ENCODE measurements at regions not wholly inside any gene's neighbourhood (a gene's known extent, or its start where the extent isn't known, plus 50 kb on each side); places are given as distances from the start of the nearest gene placed in this dataset.

DNA sequence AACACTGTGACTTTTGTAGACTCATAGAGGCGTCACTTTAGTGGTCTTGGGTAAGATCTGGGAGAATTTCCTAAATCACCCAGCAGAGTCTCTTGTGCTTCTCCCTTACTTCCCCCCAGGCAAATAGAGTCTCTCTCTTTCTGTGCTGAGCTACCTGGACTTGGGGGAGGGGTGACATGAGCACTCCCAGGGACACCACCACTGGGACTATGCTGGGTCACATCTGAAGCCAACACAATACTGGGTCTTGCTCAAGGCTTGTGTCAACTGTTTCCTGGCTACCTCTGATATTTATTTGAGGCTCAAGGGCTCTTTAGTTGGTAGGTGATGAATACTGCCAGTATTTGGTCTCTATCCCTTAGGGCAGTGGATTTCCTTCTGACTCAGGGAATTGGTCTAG is 214.6 kb upstream of the TPK1 start:
- TF ChIP-seq ZBTB7A (IDR thresholded peaks at IDR 0.05; ENCODE audit: low read depth) (no peak), RAD21 (IDR thresholded peaks at IDR 0.05; ENCODE audit: low read depth) (no peak), CEBPB (IDR thresholded peaks at IDR 0.05) (no peak), MAX (IDR thresholded peaks at IDR 0.05) (no peak), YY1 (IDR thresholded peaks at IDR 0.05; ENCODE audit: low read depth) (no peak), EP300 (IDR thresholded peaks at IDR 0.05; ENCODE audit: borderline replicate concordance) (no peak), TEAD4 (IDR thresholded peaks at IDR 0.05) (no peak)

GRCh38 chr7:145036604-145037405 is 201.0 kb upstream of the TPK1 start:
- 0 out of 2 replicates have a peak, but pooled peaks have one; percentile 20 for TF ChIP-seq NFIC (IDR thresholded peaks at IDR 0.05)
- TF ChIP-seq TCF12 (IDR thresholded peaks at IDR 0.05; ENCODE audit: low read depth), result no peak
- no peak for TF ChIP-seq ZBTB7A (IDR thresholded peaks at IDR 0.05; ENCODE audit: low read depth)
- peak; percentile 87 for TF ChIP-seq RAD21 (IDR thresholded peaks at IDR 0.05; ENCODE audit: low read depth)
- TF ChIP-seq TAF1 (IDR thresholded peaks at IDR 0.05; ENCODE audit: low read depth), result no peak

DNA sequence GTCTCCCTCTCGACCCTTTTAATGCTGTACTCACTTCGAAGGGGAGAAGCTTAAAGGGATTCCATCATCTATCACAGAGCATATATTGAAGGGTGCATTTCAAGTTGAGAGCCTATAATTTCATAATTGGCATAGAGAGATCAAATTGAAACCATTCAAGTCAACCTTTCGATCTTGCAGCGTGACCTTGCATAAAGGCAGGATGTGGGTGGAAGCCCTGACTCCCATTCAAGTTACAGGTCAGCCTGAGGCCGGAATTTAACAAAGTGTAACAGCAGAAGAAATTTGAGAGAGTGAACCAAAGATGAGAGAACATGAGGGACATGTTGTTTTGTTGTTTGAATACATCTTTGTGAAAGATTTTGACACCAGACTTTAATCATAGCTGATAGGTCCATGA is 195.3 kb upstream of the TPK1 start:
- TF ChIP-seq YY1 (IDR thresholded peaks at IDR 0.05; ENCODE audit: low read depth), result no peak
- no peak for TF ChIP-seq CREB1 (IDR thresholded peaks at IDR 0.05; ENCODE audit: low read depth)
- TF ChIP-seq, protein P1, sequence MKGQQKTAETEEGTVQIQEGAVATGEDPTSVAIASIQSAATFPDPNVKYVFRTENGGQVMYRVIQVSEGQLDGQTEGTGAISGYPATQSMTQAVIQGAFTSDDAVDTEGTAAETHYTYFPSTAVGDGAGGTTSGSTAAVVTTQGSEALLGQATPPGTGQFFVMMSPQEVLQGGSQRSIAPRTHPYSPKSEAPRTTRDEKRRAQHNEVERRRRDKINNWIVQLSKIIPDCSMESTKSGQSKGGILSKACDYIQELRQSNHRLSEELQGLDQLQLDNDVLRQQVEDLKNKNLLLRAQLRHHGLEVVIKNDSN (IDR thresholded peaks at IDR 0.05), result no peak
- no peak for TF ChIP-seq RAD21 (IDR thresholded peaks at IDR 0.05; ENCODE audit: low read depth)
- no peak for TF ChIP-seq EGR1 (IDR thresholded peaks at IDR 0.05)
- no peak for TF ChIP-seq EP300 (IDR thresholded peaks at IDR 0.05; ENCODE audit: borderline replicate concordance)
- TF ChIP-seq TAF1 (IDR thresholded peaks at IDR 0.05; ENCODE audit: low read depth), result no peak
- no peak for TF ChIP-seq ZBTB7A (IDR thresholded peaks at IDR 0.05; ENCODE audit: low read depth)
- no peak for TF ChIP-seq MAX (IDR thresholded peaks at IDR 0.05)
- TF ChIP-seq CEBPB (IDR thresholded peaks at IDR 0.05), result no peak
- no peak for TF ChIP-seq TEAD4 (IDR thresholded peaks at IDR 0.05)
- no peak for TF ChIP-seq TCF12 (IDR thresholded peaks at IDR 0.05; ENCODE audit: low read depth)
- no peak for TF ChIP-seq REST (IDR thresholded peaks at IDR 0.05; ENCODE audit: low read depth)
- no peak for TF ChIP-seq FOXM1 (IDR thresholded peaks at IDR 0.05; ENCODE audit: borderline replicate concordance, low read depth)

- TF ChIP-seq YY1 (IDR thresholded peaks at IDR 0.05; ENCODE audit: low read depth) (no peak), NFIC (IDR thresholded peaks at IDR 0.05) (no peak), MAX (IDR thresholded peaks at IDR 0.05) (no peak), FOXM1 (IDR thresholded peaks at IDR 0.05; ENCODE audit: borderline replicate concordance, low read depth) (no peak), TAF1 (IDR thresholded peaks at IDR 0.05; ENCODE audit: low read depth) (no peak), EP300 (IDR thresholded peaks at IDR 0.05; ENCODE audit: borderline replicate concordance) (no peak), ZBTB7A (IDR thresholded peaks at IDR 0.05; ENCODE audit: low read depth) (no peak), CEBPB (IDR thresholded peaks at IDR 0.05) (no peak), REST (IDR thresholded peaks at IDR 0.05; ENCODE audit: low read depth) (no peak), TEAD4 (IDR thresholded peaks at IDR 0.05) (no peak), CREB1 (IDR thresholded peaks at IDR 0.05; ENCODE audit: low read depth) (no peak)
- TF ChIP-seq, protein P1 (IDR thresholded peaks at IDR 0.05), result no peak
Measured at GRCh38 chr7:145030754-145031153, 194.9 kb upstream of the TPK1 start.

- TF ChIP-seq NFIC (IDR thresholded peaks at IDR 0.05) (no peak), TCF12 (IDR thresholded peaks at IDR 0.05; ENCODE audit: low read depth) (no peak), CREB1 (IDR thresholded peaks at IDR 0.05; ENCODE audit: low read depth) (no peak), FOXM1 (IDR thresholded peaks at IDR 0.05; ENCODE audit: borderline replicate concordance, low read depth) (no peak), MAX (IDR thresholded peaks at IDR 0.05) (no peak), EGR1 (IDR thresholded peaks at IDR 0.05) (no peak), EP300 (IDR thresholded peaks at IDR 0.05; ENCODE audit: borderline replicate concordance) (no peak), CEBPB (IDR thresholded peaks at IDR 0.05) (no peak), TAF1 (IDR thresholded peaks at IDR 0.05; ENCODE audit: low read depth) (no peak), YY1 (IDR thresholded peaks at IDR 0.05; ENCODE audit: low read depth) (no peak), ZBTB7A (IDR thresholded peaks at IDR 0.05; ENCODE audit: low read depth) (no peak), RAD21 (IDR thresholded peaks at IDR 0.05; ENCODE audit: low read depth) (no peak), REST (IDR thresholded peaks at IDR 0.05; ENCODE audit: low read depth) (no peak), TEAD4 (IDR thresholded peaks at IDR 0.05) (no peak)
- TF ChIP-seq, protein P1 (IDR thresholded peaks at IDR 0.05), result no peak
Measured at GRCh38 chr7:145020454-145020853, 184.6 kb upstream of the TPK1 start.

Measured in Ishikawa (cell line).